ENCODE measurements at regions not wholly inside any gene's neighbourhood (a gene's known extent, or its start where the extent isn't known, plus 50 kb on each side); places are given as distances from the start of the nearest gene placed in this dataset.

- no peak overlapping the region for H3K4me3 ChIP-seq
- no peak overlapping the region for H3K27ac ChIP-seq
- H3K36me3 ChIP-seq, result no peaks in the 10 kb centered on the region
- H3K9me3 ChIP-seq, result no peaks in the 10 kb centered on the region
- H3K27me3 ChIP-seq (ENCODE audit: low read depth), result peaks cover 3% of the 10 kb centered on the region
- no peak for DNase-seq
- intact Hi-C loops (cut with DNase I), result no loop called here
- H3K4me1 ChIP-seq, result no peaks in the 10 kb centered on the region
- no peak for TF ChIP-seq CTCF (IDR thresholded peaks at IDR 0.05)
- ATAC-seq, result no peak
These were observed 450.6 kb upstream of the RASGEF1B start for GRCh38 chr4:81922313-81922712.

GRCh38 chr4:81921751-81922159 is 450.0 kb upstream of the RASGEF1B start:
- Histone ChIP-seq H3K27me3 (ENCODE audit: low read depth) (peaks cover 3% of the 10 kb centered on the region), H3K4me3 (no peak overlapping the region), H3K9me3 (no peaks in the 10 kb centered on the region), H3K36me3 (no peaks in the 10 kb centered on the region), H3K4me1 (no peaks in the 10 kb centered on the region), H3K27ac (no peak overlapping the region)
- intact Hi-C loops (cut with DNase I), result no loop called here
- no peak for TF ChIP-seq CTCF (IDR thresholded peaks at IDR 0.05)
- no peak for ATAC-seq
- no peak for DNase-seq

GRCh38 chr4:81919810-81920209 is 448.1 kb upstream of the RASGEF1B start:
- ATAC-seq (no peak), DNase-seq (no peak)
- no peak overlapping the region for H3K27ac ChIP-seq
- H3K27me3 ChIP-seq (ENCODE audit: low read depth), result peaks cover 3% of the 10 kb centered on the region
- TF ChIP-seq CTCF (IDR thresholded peaks at IDR 0.05), result no peak
- no peaks in the 10 kb centered on the region for H3K9me3 ChIP-seq
- intact Hi-C loops (cut with DNase I), result no loop called here
- H3K4me3 ChIP-seq, result no peak overlapping the region
- H3K4me1 ChIP-seq, result no peaks in the 10 kb centered on the region
- H3K36me3 ChIP-seq, result no peaks in the 10 kb centered on the region

GRCh38 chr4:81919223-81919622 is 447.5 kb upstream of the RASGEF1B start:
- no peak for DNase-seq
- no peak for ATAC-seq
- intact Hi-C loops (cut with DNase I), result no loop called here
- H3K4me3 ChIP-seq, result no peak overlapping the region
- no peak for TF ChIP-seq CTCF (IDR thresholded peaks at IDR 0.05)
- H3K9me3 ChIP-seq, result no peaks in the 10 kb centered on the region
- no peaks in the 10 kb centered on the region for H3K4me1 ChIP-seq
- H3K36me3 ChIP-seq, result no peaks in the 10 kb centered on the region
- no peak overlapping the region for H3K27ac ChIP-seq
- H3K27me3 ChIP-seq (ENCODE audit: low read depth), result peaks cover 3% of the 10 kb centered on the region

GRCh38 chr4:81915430-81915829 is 443.7 kb upstream of the RASGEF1B start:
- no peak for TF ChIP-seq CTCF (IDR thresholded peaks at IDR 0.05)
- ATAC-seq (no peak), DNase-seq (no peak)
- Histone ChIP-seq H3K36me3 (no peaks in the 10 kb centered on the region), H3K27ac (no peak overlapping the region), H3K9me3 (no peaks in the 10 kb centered on the region), H3K27me3 (ENCODE audit: low read depth) (no peaks in the 10 kb centered on the region), H3K4me3 (no peak overlapping the region), H3K4me1 (no peaks in the 10 kb centered on the region)
- intact Hi-C loops (cut with DNase I), result no loop called here

- no peaks in the 10 kb centered on the region for H3K36me3 ChIP-seq
- ATAC-seq, result no peak
These were observed 442.9 kb upstream of the RASGEF1B start for GRCh38 chr4:81914623-81915022.

More at GRCh38 chr4:81914623-81915022, 442.9 kb upstream of the RASGEF1B start:
- H3K9me3 ChIP-seq, result no peaks in the 10 kb centered on the region
- intact Hi-C loops (cut with DNase I), result no loop called here
- H3K27ac ChIP-seq, result no peak overlapping the region
- no peak for TF ChIP-seq CTCF (IDR thresholded peaks at IDR 0.05)
- DNase-seq, result no peak
- H3K4me3 ChIP-seq, result no peak overlapping the region
- H3K27me3 ChIP-seq (ENCODE audit: low read depth), result no peaks in the 10 kb centered on the region
- no peaks in the 10 kb centered on the region for H3K4me1 ChIP-seq
